ACC112 (cell line): ENCODE measurements at regions not wholly inside any gene's neighbourhood (a gene's known extent, or its start where the extent isn't known, plus 50 kb on each side); places are given as distances from the start of the nearest gene placed in this dataset.

Experiments used
- H2AFZ ChIP-seq: fragments of 200-600 bp; sonication (generic); one replicate; pipeline ENCODE4 v1.6.0; 2017; ENCODE audit warnings: antibody characterized with exemption, low read length; ENCODE audit not compliant: unreplicated experiment
- H3K27ac ChIP-seq: fragments of 200-600 bp; sonication (generic); 2 replicates; pipeline ENCODE4 v1.5.1; 2014; ENCODE audit warnings: low read depth, mild to moderate bottlenecking, antibody characterized with exemption, low read length, moderate library complexity
- H3K27me3 ChIP-seq: fragments of 200-600 bp; sonication (generic); 2 replicates; pipeline ENCODE4 v1.6.1; 2014; ENCODE audit warnings: mild to moderate bottlenecking, antibody characterized with exemption, low read length, moderate library complexity, mixed read lengths; ENCODE audit not compliant: insufficient read depth
- H3K36me3 ChIP-seq: fragments of 200-600 bp; sonication (generic); 2 replicates; pipeline ENCODE4 v1.6.1; 2016; ENCODE audit warnings: mild to moderate bottlenecking, antibody characterized with exemption, low read length, moderate library complexity, mixed read lengths; ENCODE audit not compliant: insufficient read depth
- H3K4me1 ChIP-seq: fragments of 200-600 bp; sonication (generic); one replicate; pipeline ENCODE4 v1.6.1; 2016; ENCODE audit warnings: low read length, mixed read lengths; ENCODE audit not compliant: insufficient read depth, unreplicated experiment, control insufficient read depth
- H3K4me3 ChIP-seq: fragments of 200-600 bp; sonication (generic); 2 replicates; pipeline ENCODE4 v1.5.1; 2014; ENCODE audit warnings: mild to moderate bottlenecking, low read depth, low read length
- H3K79me2 ChIP-seq: fragments of 200-600 bp; sonication (generic); one replicate; pipeline ENCODE4 v1.6.0; 2016; ENCODE audit warnings: low read length; ENCODE audit not compliant: control insufficient read depth, unreplicated experiment, insufficient read depth

- H3K4me3 ChIP-seq: no peak overlapping the region
- no peaks in the 10 kb centered on the region for H3K36me3 ChIP-seq
- no peaks in the 10 kb centered on the region for H3K4me1 ChIP-seq
- no peak overlapping the region for H3K27ac ChIP-seq
- no peak overlapping the region for H2AFZ ChIP-seq
- no peaks in the 10 kb centered on the region for H3K79me2 ChIP-seq
- peaks cover 33% of the 10 kb centered on the region for H3K27me3 ChIP-seq
Observed at GRCh38 chr3:127358641-127359040, 70.8 kb upstream of the PRR20G start.

- no peaks in the 10 kb centered on the region for H3K4me1 ChIP-seq
- no peaks in the 10 kb centered on the region for H3K79me2 ChIP-seq
- H3K4me3 ChIP-seq: no peak overlapping the region
- no peak overlapping the region for H3K27ac ChIP-seq
- no peaks in the 10 kb centered on the region for H3K36me3 ChIP-seq
- H3K27me3 ChIP-seq: peaks cover 31% of the 10 kb centered on the region
- H2AFZ ChIP-seq: no peak overlapping the region
Observed at GRCh38 chr3:127356381-127356780, 68.5 kb upstream of the PRR20G start.

- Histone ChIP-seq H3K36me3 (no peaks in the 10 kb centered on the region), H3K79me2 (no peaks in the 10 kb centered on the region), H3K4me1 (no peaks in the 10 kb centered on the region), H3K27ac (no peak overlapping the region), H3K4me3 (no peak overlapping the region), H2AFZ (no peak overlapping the region), H3K27me3 (peaks cover 45% of the 10 kb centered on the region)
Observed at GRCh38 chr3:127354761-127355160, 66.9 kb upstream of the PRR20G start.

GRCh38 chr3:127352612-127353011, 64.8 kb upstream of the PRR20G start:
- no peaks in the 10 kb centered on the region for H3K36me3 ChIP-seq
- H3K27ac ChIP-seq: no peak overlapping the region
- H3K4me3 ChIP-seq: no peak overlapping the region
- no peaks in the 10 kb centered on the region for H3K4me1 ChIP-seq
- peaks cover 58% of the 10 kb centered on the region for H3K27me3 ChIP-seq
- no peaks in the 10 kb centered on the region for H3K79me2 ChIP-seq
- H2AFZ ChIP-seq: no peak overlapping the region

GRCh38 chr3:127351775-127352350, 64.0 kb upstream of the PRR20G start:
- no peaks in the 10 kb centered on the region for H3K36me3 ChIP-seq
- H3K79me2 ChIP-seq: no peaks in the 10 kb centered on the region
- H3K4me1 ChIP-seq: no peaks in the 10 kb centered on the region
- H2AFZ ChIP-seq: no peak overlapping the region
- H3K27ac ChIP-seq: no peak overlapping the region
- peaks cover 64% of the 10 kb centered on the region for H3K27me3 ChIP-seq
- no peak overlapping the region for H3K4me3 ChIP-seq

GRCh38 chr3:127351321-127351720, 63.5 kb upstream of the PRR20G start:
- no peaks in the 10 kb centered on the region for H3K4me1 ChIP-seq
- no peak overlapping the region for H2AFZ ChIP-seq
- no peaks in the 10 kb centered on the region for H3K36me3 ChIP-seq
- H3K27me3 ChIP-seq: peaks cover 69% of the 10 kb centered on the region
- no peak overlapping the region for H3K4me3 ChIP-seq
- no peaks in the 10 kb centered on the region for H3K79me2 ChIP-seq
- H3K27ac ChIP-seq: no peak overlapping the region

- Histone ChIP-seq H3K79me2 (no peaks in the 10 kb centered on the region), H3K36me3 (no peaks in the 10 kb centered on the region), H3K4me3 (no peak overlapping the region), H3K4me1 (no peaks in the 10 kb centered on the region), H3K27me3 (peaks cover 78% of the 10 kb centered on the region), H3K27ac (no peak overlapping the region), H2AFZ (no peak overlapping the region)
Observed at GRCh38 chr3:127350172-127351050, 62.6 kb upstream of the PRR20G start.

GRCh38 chr3:127349501-127350171, 61.8 kb upstream of the PRR20G start:
- peaks cover 78% of the 10 kb centered on the region for H3K27me3 ChIP-seq
- H3K4me1 ChIP-seq: no peaks in the 10 kb centered on the region
- H3K36me3 ChIP-seq: no peaks in the 10 kb centered on the region
- H3K27ac ChIP-seq: no peak overlapping the region
- H3K79me2 ChIP-seq: no peaks in the 10 kb centered on the region
- no peak overlapping the region for H3K4me3 ChIP-seq
- H2AFZ ChIP-seq: no peak overlapping the region

GRCh38 chr3:127342735-127343134, 54.9 kb upstream of the PRR20G start:
- no peaks in the 10 kb centered on the region for H3K79me2 ChIP-seq
- no peak overlapping the region for H2AFZ ChIP-seq
- H3K27me3 ChIP-seq: peaks cover 86% of the 10 kb centered on the region
- no peaks in the 10 kb centered on the region for H3K36me3 ChIP-seq
- H3K4me3 ChIP-seq: no peak overlapping the region
- no peaks in the 10 kb centered on the region for H3K4me1 ChIP-seq
- no peak overlapping the region for H3K27ac ChIP-seq

- H3K4me3 ChIP-seq: no peak overlapping the region
- no peak overlapping the region for H3K27ac ChIP-seq
- H3K79me2 ChIP-seq: no peaks in the 10 kb centered on the region
- no peaks in the 10 kb centered on the region for H3K4me1 ChIP-seq
- peaks cover 90% of the 10 kb centered on the region for H3K27me3 ChIP-seq
- no peak overlapping the region for H2AFZ ChIP-seq
- H3K36me3 ChIP-seq: no peaks in the 10 kb centered on the region
Observed at GRCh38 chr3:127339928-127340861, 52.3 kb upstream of the PRR20G start.
